ENCODE measurements at regions not wholly inside any gene's neighbourhood (a gene's known extent, or its start where the extent isn't known, plus 50 kb on each side); places are given as distances from the start of the nearest gene placed in this dataset.

DNA sequence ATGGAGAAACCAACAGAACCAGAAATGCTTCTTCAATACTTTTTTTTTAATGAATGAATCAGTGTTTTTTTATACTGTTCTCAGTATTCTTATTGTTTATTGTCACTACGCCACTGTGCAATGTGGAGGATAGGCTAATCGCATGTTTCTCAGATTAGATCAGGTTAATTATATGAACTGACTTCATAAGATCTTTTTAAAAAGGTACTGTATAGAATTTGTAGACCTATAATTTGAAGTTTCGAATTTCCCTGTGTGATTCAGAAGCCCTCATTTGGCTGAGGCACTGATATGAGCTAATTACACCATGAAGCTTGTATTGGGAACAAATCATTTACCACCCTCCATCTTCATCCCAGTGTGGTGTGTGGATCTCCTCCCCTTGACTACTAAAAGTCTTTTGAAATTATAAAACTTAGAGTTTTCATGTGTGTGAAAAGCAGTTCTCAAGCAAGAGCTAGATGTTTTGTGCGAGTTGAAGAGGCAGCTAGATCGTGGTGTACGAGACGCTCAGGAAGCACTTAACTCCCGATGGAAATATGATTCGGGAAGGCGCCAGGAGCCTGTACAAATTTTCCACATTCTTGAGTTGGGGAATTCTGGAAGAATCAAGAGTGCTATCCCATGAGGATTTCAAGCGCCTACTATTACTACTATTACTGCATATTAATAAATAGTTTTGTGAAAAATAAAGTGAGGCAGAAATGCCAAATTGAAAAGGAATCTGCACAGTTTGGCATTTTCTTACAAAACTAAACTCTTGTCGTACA lies 52.1 kb upstream of the KCNE2 start:
- TF ChIP-seq, protein P1, sequence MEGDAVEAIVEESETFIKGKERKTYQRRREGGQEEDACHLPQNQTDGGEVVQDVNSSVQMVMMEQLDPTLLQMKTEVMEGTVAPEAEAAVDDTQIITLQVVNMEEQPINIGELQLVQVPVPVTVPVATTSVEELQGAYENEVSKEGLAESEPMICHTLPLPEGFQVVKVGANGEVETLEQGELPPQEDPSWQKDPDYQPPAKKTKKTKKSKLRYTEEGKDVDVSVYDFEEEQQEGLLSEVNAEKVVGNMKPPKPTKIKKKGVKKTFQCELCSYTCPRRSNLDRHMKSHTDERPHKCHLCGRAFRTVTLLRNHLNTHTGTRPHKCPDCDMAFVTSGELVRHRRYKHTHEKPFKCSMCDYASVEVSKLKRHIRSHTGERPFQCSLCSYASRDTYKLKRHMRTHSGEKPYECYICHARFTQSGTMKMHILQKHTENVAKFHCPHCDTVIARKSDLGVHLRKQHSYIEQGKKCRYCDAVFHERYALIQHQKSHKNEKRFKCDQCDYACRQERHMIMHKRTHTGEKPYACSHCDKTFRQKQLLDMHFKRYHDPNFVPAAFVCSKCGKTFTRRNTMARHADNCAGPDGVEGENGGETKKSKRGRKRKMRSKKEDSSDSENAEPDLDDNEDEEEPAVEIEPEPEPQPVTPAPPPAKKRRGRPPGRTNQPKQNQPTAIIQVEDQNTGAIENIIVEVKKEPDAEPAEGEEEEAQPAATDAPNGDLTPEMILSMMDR (IDR thresholded peaks at IDR 0.05) = no peak
- no peak for TF ChIP-seq EZH2 (IDR thresholded peaks at IDR 0.05; ENCODE audit: borderline replicate concordance, insufficient read depth, low read depth, low read length, poor library complexity, severe bottlenecking)

All from B cell (primary cell).